ENCODE measurements at regions not wholly inside any gene's neighbourhood (a gene's known extent, or its start where the extent isn't known, plus 50 kb on each side); places are given as distances from the start of the nearest gene placed in this dataset.

DNA sequence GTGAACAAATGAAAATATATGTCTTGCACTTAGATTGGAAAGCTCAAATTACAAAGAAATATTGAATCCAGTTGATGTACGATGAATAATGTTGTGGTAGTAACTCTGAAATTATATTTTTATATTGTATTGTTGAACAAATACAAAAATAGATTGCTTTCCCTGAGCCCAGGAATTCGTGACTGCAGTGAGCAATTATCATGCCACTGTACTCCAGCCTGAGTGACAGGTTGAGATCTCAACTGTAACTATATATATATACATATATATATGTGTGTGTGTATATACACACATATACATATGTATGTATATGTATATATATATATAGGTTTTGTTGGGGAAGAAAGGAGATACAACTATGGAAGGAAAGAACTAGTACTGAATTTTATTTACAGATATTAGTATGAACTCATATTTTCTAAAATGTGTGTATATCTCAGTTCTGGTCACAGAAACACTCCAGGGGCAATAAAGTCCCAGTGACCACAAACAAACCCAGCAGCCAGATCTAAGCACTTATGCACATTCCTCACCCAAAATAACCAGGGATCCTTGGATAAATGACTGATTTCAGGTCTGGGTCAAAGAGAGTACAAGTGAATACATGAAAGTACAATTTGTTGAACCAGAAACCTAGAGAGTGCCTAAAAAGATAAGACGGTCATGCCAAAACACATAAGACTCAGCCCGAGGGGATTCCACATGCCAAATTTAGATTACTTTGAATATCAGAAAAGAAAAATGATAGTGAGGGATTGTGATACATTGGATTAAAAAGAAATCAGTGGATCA lies 146.3 kb downstream of the TMX3 start:
- no peaks in the 10 kb centered on the region for H3K9me2 ChIP-seq (replicated peaks; ENCODE audit: insufficient read depth)
- 70% methylated on average over 4 of the region's 4 CpGs for WGBS (ENCODE audit: low lambda C conversion rate, missing lambda C conversion rate)
- no peaks in the 10 kb centered on the region for H4K20me1 ChIP-seq (ENCODE audit: insufficient read depth, poor library complexity, severe bottlenecking)
- no peak overlapping the region for H3K27ac ChIP-seq
- no peaks in the 10 kb centered on the region for H3K27me3 ChIP-seq
- no peak overlapping the region for H3K4me2 ChIP-seq
- H3K79me2 ChIP-seq: no peaks in the 10 kb centered on the region
- H3K4me1 ChIP-seq (ENCODE audit: insufficient read depth): no peaks in the 10 kb centered on the region
- TF ChIP-seq EZH2 (IDR thresholded peaks at IDR 0.05; ENCODE audit: borderline replicate concordance): no peak
- TF ChIP-seq, protein P1, sequence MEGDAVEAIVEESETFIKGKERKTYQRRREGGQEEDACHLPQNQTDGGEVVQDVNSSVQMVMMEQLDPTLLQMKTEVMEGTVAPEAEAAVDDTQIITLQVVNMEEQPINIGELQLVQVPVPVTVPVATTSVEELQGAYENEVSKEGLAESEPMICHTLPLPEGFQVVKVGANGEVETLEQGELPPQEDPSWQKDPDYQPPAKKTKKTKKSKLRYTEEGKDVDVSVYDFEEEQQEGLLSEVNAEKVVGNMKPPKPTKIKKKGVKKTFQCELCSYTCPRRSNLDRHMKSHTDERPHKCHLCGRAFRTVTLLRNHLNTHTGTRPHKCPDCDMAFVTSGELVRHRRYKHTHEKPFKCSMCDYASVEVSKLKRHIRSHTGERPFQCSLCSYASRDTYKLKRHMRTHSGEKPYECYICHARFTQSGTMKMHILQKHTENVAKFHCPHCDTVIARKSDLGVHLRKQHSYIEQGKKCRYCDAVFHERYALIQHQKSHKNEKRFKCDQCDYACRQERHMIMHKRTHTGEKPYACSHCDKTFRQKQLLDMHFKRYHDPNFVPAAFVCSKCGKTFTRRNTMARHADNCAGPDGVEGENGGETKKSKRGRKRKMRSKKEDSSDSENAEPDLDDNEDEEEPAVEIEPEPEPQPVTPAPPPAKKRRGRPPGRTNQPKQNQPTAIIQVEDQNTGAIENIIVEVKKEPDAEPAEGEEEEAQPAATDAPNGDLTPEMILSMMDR (IDR thresholded peaks at IDR 0.05; ENCODE audit: poor library complexity): no peak
- TF ChIP-seq EZH2phosphoT487 (IDR thresholded peaks at IDR 0.05; ENCODE audit: low read depth, severe bottlenecking, unreplicated experiment): no peak
- DNase-seq (ENCODE audit: low spot score): no peak
- H3K9me3 ChIP-seq (ENCODE audit: low read depth): no peaks in the 10 kb centered on the region
- no peak overlapping the region for H3K4me3 ChIP-seq
- H2AFZ ChIP-seq: no peak overlapping the region
- H3K36me3 ChIP-seq (replicated peaks; ENCODE audit: insufficient read depth, low read depth): no peaks in the 10 kb centered on the region

DNA sequence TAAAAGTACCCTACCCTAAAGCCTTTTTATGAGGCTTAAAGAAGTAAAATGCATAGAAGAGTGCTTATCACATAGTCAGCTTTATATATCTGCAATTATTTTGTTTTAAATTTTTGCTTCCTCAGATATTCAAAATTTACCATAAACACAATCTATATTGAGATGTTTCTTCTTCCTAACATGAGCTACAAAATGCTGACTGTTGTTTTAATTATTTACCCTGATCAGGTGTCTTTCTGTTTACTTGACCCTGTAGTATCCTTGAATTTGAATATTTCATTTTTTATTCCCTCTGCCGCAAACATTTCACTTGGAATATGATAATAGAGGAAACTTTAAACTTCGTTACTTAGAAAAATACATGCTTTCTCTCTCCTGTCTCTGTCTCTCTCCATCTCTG lies 147.9 kb downstream of the TMX3 start:
- no peak for DNase-seq (ENCODE audit: low spot score)
- H3K9me2 ChIP-seq (replicated peaks; ENCODE audit: insufficient read depth): no peaks in the 10 kb centered on the region
- H2AFZ ChIP-seq: no peak overlapping the region
- H3K4me3 ChIP-seq: no peak overlapping the region
- no peaks in the 10 kb centered on the region for H4K20me1 ChIP-seq (ENCODE audit: insufficient read depth, poor library complexity, severe bottlenecking)
- H3K79me2 ChIP-seq: no peaks in the 10 kb centered on the region
- no peaks in the 10 kb centered on the region for H3K9me3 ChIP-seq (ENCODE audit: low read depth)
- H3K4me1 ChIP-seq (ENCODE audit: insufficient read depth): no peaks in the 10 kb centered on the region
- WGBS (ENCODE audit: low lambda C conversion rate, missing lambda C conversion rate): 65% methylated on average over 2 of the region's 2 CpGs
- H3K4me2 ChIP-seq: no peak overlapping the region
- H3K36me3 ChIP-seq (replicated peaks; ENCODE audit: insufficient read depth, low read depth): no peaks in the 10 kb centered on the region
- no peaks in the 10 kb centered on the region for H3K27me3 ChIP-seq
- no peak overlapping the region for H3K27ac ChIP-seq
- TF ChIP-seq EZH2phosphoT487 (IDR thresholded peaks at IDR 0.05; ENCODE audit: low read depth, severe bottlenecking, unreplicated experiment): no peak
- no peak for TF ChIP-seq EZH2 (IDR thresholded peaks at IDR 0.05; ENCODE audit: borderline replicate concordance)
- TF ChIP-seq, protein P1 (IDR thresholded peaks at IDR 0.05; ENCODE audit: poor library complexity): no peak

DNA sequence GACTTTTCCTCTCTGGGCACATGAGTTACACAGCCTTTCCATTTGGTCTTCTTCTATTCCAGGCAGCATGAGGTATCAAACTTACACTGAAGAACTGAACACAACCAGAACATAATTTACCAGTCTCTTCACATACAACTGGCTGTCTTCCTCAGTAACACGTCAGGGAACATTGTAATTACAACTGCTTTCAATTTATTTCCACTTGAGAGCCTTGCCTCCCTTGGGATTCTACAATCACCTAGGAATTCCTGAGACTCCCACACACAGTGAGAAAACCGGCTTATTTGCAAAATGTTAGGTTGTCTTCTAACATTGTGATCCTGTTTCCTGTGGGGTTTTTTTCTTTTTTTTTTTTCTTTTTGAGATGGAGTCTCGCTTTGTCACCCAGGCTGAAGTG lies 149.9 kb downstream of the TMX3 start:
- Histone ChIP-seq H2AFZ (no peak overlapping the region), H3K27ac (no peak overlapping the region), H3K9me2 (replicated peaks; ENCODE audit: insufficient read depth) (no peaks in the 10 kb centered on the region), H3K4me3 (no peak overlapping the region), H3K9me3 (ENCODE audit: low read depth) (no peaks in the 10 kb centered on the region), H4K20me1 (ENCODE audit: insufficient read depth, poor library complexity, severe bottlenecking) (no peaks in the 10 kb centered on the region), H3K27me3 (no peaks in the 10 kb centered on the region), H3K36me3 (replicated peaks; ENCODE audit: insufficient read depth, low read depth) (no peaks in the 10 kb centered on the region), H3K4me2 (no peak overlapping the region), H3K4me1 (ENCODE audit: insufficient read depth) (no peaks in the 10 kb centered on the region), H3K79me2 (no peaks in the 10 kb centered on the region)
- WGBS (ENCODE audit: low lambda C conversion rate, missing lambda C conversion rate): 65% methylated on average over 3 of the region's 3 CpGs
- no peak for TF ChIP-seq EZH2phosphoT487 (IDR thresholded peaks at IDR 0.05; ENCODE audit: low read depth, severe bottlenecking, unreplicated experiment)
- TF ChIP-seq, protein P1 (IDR thresholded peaks at IDR 0.05; ENCODE audit: poor library complexity): no peak
- no peak for TF ChIP-seq EZH2 (IDR thresholded peaks at IDR 0.05; ENCODE audit: borderline replicate concordance)
- no peak for DNase-seq (ENCODE audit: low spot score)

Measured in hepatocyte (in vitro differentiated cells).